Keratinocyte (primary cell): ENCODE measurements at regions not wholly inside any gene's neighbourhood (a gene's known extent, or its start where the extent isn't known, plus 50 kb on each side); places are given as distances from the start of the nearest gene placed in this dataset.

Source experiments
- DNase-seq: peaks from one replicate; pipeline ENCODE4 v3.0.0-alpha.2; 2011; ENCODE audit warnings: low read depth, missing footprints, low spot score
- FAIRE-seq: peaks from 2 replicates; lab custom pipeline; 2011; peaks lifted over from hg19 to GRCh38; lab: Jason Lieb, UNC
- H2AFZ ChIP-seq: 2 replicates; pipeline ENCODE4 v1.6.0; 2012; ENCODE audit warnings: low read length, control low read depth, inconsistent platforms; ENCODE audit not compliant: control insufficient read depth
- H3K27ac ChIP-seq: 2 replicates; pipeline ENCODE4 v1.5.1; 2011; ENCODE audit warnings: low read length; ENCODE audit not compliant: control insufficient read depth, insufficient read depth
- H3K27me3 ChIP-seq: 3 replicates; pipeline ENCODE4 v1.6.0; 2011; ENCODE audit warnings: low read length; ENCODE audit not compliant: control insufficient read depth, insufficient read depth; ENCODE audit errors: extremely low read depth
- H3K36me3 ChIP-seq, 2 experiments: 2 replicates in 1 of 2; 3 replicates in 1 of 2; pipeline ENCODE4 v1.5.1; 2011; ENCODE audit warnings: low read length in 2 of 2, mild to moderate bottlenecking in 1 of 2; ENCODE audit not compliant: control insufficient read depth in 2 of 2, insufficient read depth in 2 of 2; ENCODE audit errors: extremely low read depth in 1 of 2
- H3K4me1 ChIP-seq: 3 replicates; pipeline ENCODE4 v1.5.1; 2011; ENCODE audit warnings: low read length; ENCODE audit not compliant: control insufficient read depth, insufficient read depth; ENCODE audit errors: extremely low read depth
- H3K4me2 ChIP-seq: 3 replicates; pipeline ENCODE4 v1.6.0; 2011; ENCODE audit warnings: low read depth, low read length; ENCODE audit not compliant: control insufficient read depth, insufficient read depth; ENCODE audit errors: extremely low read depth
- H3K4me3 ChIP-seq, 3 experiments: fragments of 200-600 bp in 1 of 3; sonication (generic) in 1 of 3; 2 replicates in 2 of 3; 3 replicates in 1 of 3; pipeline ENCODE4 v1.5.1; 2011 to 2016; ENCODE audit warnings: low read length in 3 of 3, mild to moderate bottlenecking in 3 of 3, control low read depth in 2 of 3, inconsistent platforms in 1 of 3, low read depth in 1 of 3, mixed read lengths in 1 of 3, mixed run types in 1 of 3, moderate library complexity in 1 of 3; ENCODE audit not compliant: control insufficient read depth in 2 of 3, insufficient read depth in 2 of 3; ENCODE audit errors: extremely low read depth in 1 of 3
- H3K79me2 ChIP-seq: 2 replicates; pipeline ENCODE4 v1.6.0; 2012; ENCODE audit warnings: low read length; ENCODE audit not compliant: control insufficient read depth, insufficient read depth
- H3K9ac ChIP-seq: 3 replicates; pipeline ENCODE4 v1.6.0; 2011; ENCODE audit warnings: low read length; ENCODE audit not compliant: control insufficient read depth, insufficient read depth; ENCODE audit errors: extremely low read depth
- H3K9me1 ChIP-seq: 3 replicates; pipeline ENCODE4 v1.6.0; 2011; ENCODE audit warnings: low read length; ENCODE audit not compliant: control insufficient read depth, insufficient read depth; ENCODE audit errors: extremely low read depth
- H3K9me3 ChIP-seq: 2 replicates; pipeline ENCODE4 v1.5.1; 2012; ENCODE audit warnings: low read depth, low read length; ENCODE audit not compliant: control insufficient read depth
- H4K20me1 ChIP-seq: 3 replicates; pipeline ENCODE4 v1.6.0; 2011; ENCODE audit warnings: low read length; ENCODE audit not compliant: control insufficient read depth, insufficient read depth; ENCODE audit errors: extremely low read depth
- EZH2 ChIP-seq: IDR thresholded peaks from one replicate; pipeline ENCODE4 v1.6.1; 2012; ENCODE audit warnings: inconsistent platforms, mild to moderate bottlenecking, low read length, moderate library complexity
- dilution Hi-C: fragments of 300-500 bp; cut with MboI; formaldehyde crosslinking; loops from one replicate; pipeline ENCODE4 v1.7.0; 2020; ENCODE audit warnings: low sequenced_read_pairs; ENCODE audit not compliant: extremely low pct_ligation_motif_present
- TF ChIP-seq, protein P1 (sequence below), 3 experiments: IDR thresholded peaks in 1 of 3; conservative IDR thresholded peaks in 1 of 3; optimal IDR thresholded peaks in 1 of 3; 2 replicates in 2 of 3; 3 replicates in 1 of 3; pipeline versions ENCODE3 to v1.5.1; 2011; ENCODE audit warnings: low read length in 3 of 3, mild to moderate bottlenecking in 3 of 3, moderate library complexity in 2 of 3, control low read depth in 1 of 3, inconsistent platforms in 1 of 3; ENCODE audit not compliant: insufficient read depth in 2 of 3; ENCODE audit errors: extremely low read depth in 1 of 3

GRCh38 chr16:17029602-17030350 is 441.0 kb downstream of the XYLT1 start:
- no peaks in the 10 kb centered on the region for H3K36me3 ChIP-seq
- no peak for FAIRE-seq
- TF ChIP-seq, protein P1, sequence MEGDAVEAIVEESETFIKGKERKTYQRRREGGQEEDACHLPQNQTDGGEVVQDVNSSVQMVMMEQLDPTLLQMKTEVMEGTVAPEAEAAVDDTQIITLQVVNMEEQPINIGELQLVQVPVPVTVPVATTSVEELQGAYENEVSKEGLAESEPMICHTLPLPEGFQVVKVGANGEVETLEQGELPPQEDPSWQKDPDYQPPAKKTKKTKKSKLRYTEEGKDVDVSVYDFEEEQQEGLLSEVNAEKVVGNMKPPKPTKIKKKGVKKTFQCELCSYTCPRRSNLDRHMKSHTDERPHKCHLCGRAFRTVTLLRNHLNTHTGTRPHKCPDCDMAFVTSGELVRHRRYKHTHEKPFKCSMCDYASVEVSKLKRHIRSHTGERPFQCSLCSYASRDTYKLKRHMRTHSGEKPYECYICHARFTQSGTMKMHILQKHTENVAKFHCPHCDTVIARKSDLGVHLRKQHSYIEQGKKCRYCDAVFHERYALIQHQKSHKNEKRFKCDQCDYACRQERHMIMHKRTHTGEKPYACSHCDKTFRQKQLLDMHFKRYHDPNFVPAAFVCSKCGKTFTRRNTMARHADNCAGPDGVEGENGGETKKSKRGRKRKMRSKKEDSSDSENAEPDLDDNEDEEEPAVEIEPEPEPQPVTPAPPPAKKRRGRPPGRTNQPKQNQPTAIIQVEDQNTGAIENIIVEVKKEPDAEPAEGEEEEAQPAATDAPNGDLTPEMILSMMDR (optimal IDR thresholded peaks at IDR 0.05 in 1 of 3, IDR thresholded peaks at IDR 0.05 in 1 of 3, conservative IDR thresholded peaks at IDR 0.05 in 1 of 3; ENCODE audit: extremely low read depth in 1 of 3, insufficient read depth in 2 of 3, low read length in 3 of 3) = no peak
- no peak for TF ChIP-seq EZH2

DNA sequence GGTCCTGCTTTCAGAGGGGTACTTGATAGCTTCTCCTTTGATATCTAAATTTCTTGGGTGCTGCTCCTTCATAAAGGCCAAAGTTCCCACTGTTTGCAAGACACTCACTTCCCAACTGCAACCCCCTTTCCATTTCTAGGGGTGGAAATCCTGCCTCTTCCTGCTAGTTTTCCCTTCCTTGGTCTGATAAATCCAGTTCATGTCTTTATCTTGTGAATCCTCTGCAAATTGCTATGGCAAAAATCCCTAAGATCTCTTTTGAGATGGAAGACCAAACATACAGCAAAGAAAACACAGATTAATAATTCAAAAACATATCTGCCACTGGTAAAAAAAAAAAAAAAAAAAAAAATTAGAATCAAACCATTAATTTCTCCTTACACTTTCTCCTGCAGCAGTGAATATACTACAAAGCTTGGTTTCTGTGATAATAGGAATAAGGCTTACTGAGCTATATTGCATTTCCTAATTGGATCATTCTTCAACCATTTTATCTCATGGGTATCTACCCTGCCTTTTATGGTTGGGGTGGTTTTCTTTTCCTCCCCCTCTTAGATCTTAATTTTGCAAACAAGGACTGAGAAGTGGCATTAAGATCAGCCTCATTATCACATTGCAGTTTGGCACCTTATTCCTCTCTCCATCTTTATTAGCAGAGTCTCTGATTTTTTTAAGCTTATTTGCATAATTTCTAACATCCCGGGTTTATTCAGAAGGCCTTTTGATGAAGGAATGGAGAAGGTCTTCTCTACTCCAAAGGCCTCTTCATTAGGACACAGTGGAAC is 439.1 kb downstream of the XYLT1 start:
- Histone ChIP-seq H4K20me1 (no peaks in the 10 kb centered on the region), H2AFZ (no peak overlapping the region), H3K4me1 (no peaks in the 10 kb centered on the region), H3K4me2 (no peak overlapping the region), H3K27me3 (no peaks in the 10 kb centered on the region), H3K27ac (no peak overlapping the region), H3K9ac (no peak overlapping the region), H3K79me2 (no peaks in the 10 kb centered on the region), H3K4me3 (no peak overlapping the region), H3K9me3 (no peaks in the 10 kb centered on the region), H3K9me1 (no peaks in the 10 kb centered on the region), H3K36me3 (no peaks in the 10 kb centered on the region)
- no peak for FAIRE-seq
- dilution Hi-C loops = no loop called here
- DNase-seq = no peak
- TF ChIP-seq, protein P1 (optimal IDR thresholded peaks at IDR 0.05 in 1 of 3, IDR thresholded peaks at IDR 0.05 in 1 of 3, conservative IDR thresholded peaks at IDR 0.05 in 1 of 3; ENCODE audit: extremely low read depth in 1 of 3, insufficient read depth in 2 of 3, low read length in 3 of 3) = no peak
- no peak for TF ChIP-seq EZH2

More at GRCh38 chr16:17029602-17030350, 441.0 kb downstream of the XYLT1 start:
- Histone ChIP-seq H2AFZ (no peak overlapping the region), H3K4me2 (no peak overlapping the region), H3K9ac (no peak overlapping the region), H3K79me2 (no peaks in the 10 kb centered on the region), H4K20me1 (no peaks in the 10 kb centered on the region), H3K4me3 (no peak overlapping the region), H3K27ac (no peak overlapping the region), H3K9me3 (no peaks in the 10 kb centered on the region), H3K4me1 (no peaks in the 10 kb centered on the region), H3K9me1 (no peaks in the 10 kb centered on the region), H3K27me3 (no peaks in the 10 kb centered on the region)
- DNase-seq = no peak
- dilution Hi-C loops = no loop called here
